ENCODE measurements at regions not wholly inside any gene's neighbourhood (a gene's known extent, or its start where the extent isn't known, plus 50 kb on each side); places are given as distances from the start of the nearest gene placed in this dataset.

DNA sequence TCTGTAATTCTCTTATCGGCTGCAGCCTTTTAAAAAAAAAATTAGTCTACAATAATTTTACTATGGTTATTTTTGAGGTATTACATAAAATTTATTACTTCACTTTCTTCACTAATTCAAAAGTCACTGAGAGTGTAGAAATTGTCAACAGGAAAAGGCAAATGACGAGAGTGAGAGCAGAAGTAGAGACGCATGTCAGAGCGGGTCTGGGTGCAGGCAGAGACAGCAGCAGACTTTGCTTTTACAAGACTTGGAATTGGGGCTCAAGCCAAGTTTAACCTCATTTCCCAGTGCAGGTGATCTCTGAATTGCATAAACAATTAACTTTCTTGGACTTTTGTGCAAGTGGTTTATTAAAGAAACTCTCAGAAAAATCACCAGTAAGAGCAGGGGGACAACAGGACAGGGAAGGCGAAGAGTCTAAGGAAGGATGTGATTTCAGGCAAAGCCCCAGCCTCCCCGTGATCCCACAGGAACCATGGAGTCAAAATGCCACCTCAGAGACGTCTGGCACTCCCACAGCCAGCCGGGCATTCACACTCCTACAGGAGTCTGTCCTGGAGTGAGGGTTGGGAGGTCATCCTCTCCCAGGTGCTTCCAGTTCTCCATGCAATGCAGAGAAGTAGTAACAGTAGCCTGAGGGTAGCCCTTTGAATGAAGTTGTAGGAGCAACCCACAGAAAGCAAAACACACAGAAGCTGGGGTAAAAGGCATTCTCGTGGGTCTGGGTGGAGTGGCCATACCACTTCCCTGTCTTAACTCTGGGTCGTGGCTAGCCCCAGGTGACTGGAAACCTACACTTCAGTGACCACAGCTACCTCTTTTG, 274.0 kb upstream of the TGFBR2 start:
- TF ChIP-seq, protein P1, sequence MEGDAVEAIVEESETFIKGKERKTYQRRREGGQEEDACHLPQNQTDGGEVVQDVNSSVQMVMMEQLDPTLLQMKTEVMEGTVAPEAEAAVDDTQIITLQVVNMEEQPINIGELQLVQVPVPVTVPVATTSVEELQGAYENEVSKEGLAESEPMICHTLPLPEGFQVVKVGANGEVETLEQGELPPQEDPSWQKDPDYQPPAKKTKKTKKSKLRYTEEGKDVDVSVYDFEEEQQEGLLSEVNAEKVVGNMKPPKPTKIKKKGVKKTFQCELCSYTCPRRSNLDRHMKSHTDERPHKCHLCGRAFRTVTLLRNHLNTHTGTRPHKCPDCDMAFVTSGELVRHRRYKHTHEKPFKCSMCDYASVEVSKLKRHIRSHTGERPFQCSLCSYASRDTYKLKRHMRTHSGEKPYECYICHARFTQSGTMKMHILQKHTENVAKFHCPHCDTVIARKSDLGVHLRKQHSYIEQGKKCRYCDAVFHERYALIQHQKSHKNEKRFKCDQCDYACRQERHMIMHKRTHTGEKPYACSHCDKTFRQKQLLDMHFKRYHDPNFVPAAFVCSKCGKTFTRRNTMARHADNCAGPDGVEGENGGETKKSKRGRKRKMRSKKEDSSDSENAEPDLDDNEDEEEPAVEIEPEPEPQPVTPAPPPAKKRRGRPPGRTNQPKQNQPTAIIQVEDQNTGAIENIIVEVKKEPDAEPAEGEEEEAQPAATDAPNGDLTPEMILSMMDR (IDR thresholded peaks at IDR 0.05), result no peak
- TF ChIP-seq POLR2A (IDR thresholded peaks at IDR 0.05) (no peak), POLR2AphosphoS5 (IDR thresholded peaks at IDR 0.05; ENCODE audit: insufficient read depth in 1 of 2, low read depth in 1 of 2) (no peak)
